ENCODE measurements at regions not wholly inside any gene's neighbourhood (a gene's known extent, or its start where the extent isn't known, plus 50 kb on each side); places are given as distances from the start of the nearest gene placed in this dataset.

DNA sequence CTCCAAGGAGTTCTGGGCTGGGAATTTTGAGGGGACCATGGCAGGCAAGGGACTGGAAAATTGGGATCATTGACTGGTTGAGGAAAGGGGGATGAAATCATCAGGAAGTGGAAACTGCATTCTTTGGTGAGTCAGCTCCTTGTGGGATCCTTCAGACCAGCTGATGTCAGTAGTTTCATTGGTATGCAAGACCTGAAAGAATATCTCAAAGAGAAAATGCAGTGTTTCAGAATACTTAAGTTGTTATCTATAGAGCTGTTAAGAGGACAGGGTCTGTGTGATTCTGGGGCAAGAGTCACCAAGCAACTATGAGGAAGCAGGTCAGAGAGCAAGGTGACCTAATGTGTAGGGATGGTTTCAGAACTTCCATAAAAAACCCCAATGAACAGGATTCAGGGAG lies 595.9 kb upstream of the AUTS2 start:
- Histone ChIP-seq H3K9ac (ENCODE audit: low read length) (peak overlapping the region; percentile 67), H3K9me3 (ENCODE audit: insufficient read depth, low read depth, low read length) (peaks cover 9% of the 10 kb centered on the region), H3K27me3 (ENCODE audit: insufficient read depth, low read length) (no peaks in the 10 kb centered on the region), H3K4me3 (ENCODE audit: insufficient read depth, low read depth, low read length) (no peak overlapping the region), H3K27ac (ENCODE audit: low read depth, low read length) (peak overlapping the region; percentile 94), H3K36me3 (ENCODE audit: insufficient read depth, low read length) (no peaks in the 10 kb centered on the region), H4K20me1 (ENCODE audit: insufficient read depth, low read length) (no peaks in the 10 kb centered on the region), H3K4me2 (ENCODE audit: low read length) (peak overlapping the region; percentile 60), H3K4me1 (ENCODE audit: insufficient read depth, low read length) (peaks cover 11% of the 10 kb centered on the region), H3K79me2 (ENCODE audit: insufficient read depth, low read length) (no peaks in the 10 kb centered on the region), H2AFZ (ENCODE audit: low read depth, low read length) (peak overlapping the region; percentile 6)
- Mint-ChIP-seq H3K4me3 (ENCODE audit: unreplicated experiment) (no peak overlapping the region), H3K4me1 (ENCODE audit: low read depth, unreplicated experiment) (no peaks in the 10 kb centered on the region), H3K9me3 (ENCODE audit: unreplicated experiment) (peaks cover 7% of the 10 kb centered on the region), H3K36me3 (ENCODE audit: low read depth, unreplicated experiment) (no peaks in the 10 kb centered on the region), H3K27ac (ENCODE audit: unreplicated experiment) (no peak overlapping the region), H3K27me3 (ENCODE audit: low read depth, unreplicated experiment) (no peaks in the 10 kb centered on the region)
- DNase-seq (ENCODE audit: low read depth) (peak; percentile 96), FAIRE-seq (peak; percentile 94)
- TF ChIP-seq, protein P1, sequence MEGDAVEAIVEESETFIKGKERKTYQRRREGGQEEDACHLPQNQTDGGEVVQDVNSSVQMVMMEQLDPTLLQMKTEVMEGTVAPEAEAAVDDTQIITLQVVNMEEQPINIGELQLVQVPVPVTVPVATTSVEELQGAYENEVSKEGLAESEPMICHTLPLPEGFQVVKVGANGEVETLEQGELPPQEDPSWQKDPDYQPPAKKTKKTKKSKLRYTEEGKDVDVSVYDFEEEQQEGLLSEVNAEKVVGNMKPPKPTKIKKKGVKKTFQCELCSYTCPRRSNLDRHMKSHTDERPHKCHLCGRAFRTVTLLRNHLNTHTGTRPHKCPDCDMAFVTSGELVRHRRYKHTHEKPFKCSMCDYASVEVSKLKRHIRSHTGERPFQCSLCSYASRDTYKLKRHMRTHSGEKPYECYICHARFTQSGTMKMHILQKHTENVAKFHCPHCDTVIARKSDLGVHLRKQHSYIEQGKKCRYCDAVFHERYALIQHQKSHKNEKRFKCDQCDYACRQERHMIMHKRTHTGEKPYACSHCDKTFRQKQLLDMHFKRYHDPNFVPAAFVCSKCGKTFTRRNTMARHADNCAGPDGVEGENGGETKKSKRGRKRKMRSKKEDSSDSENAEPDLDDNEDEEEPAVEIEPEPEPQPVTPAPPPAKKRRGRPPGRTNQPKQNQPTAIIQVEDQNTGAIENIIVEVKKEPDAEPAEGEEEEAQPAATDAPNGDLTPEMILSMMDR (IDR thresholded peaks at IDR 0.05; ENCODE audit: insufficient read depth, low read depth, low read length): no peak
- TF ChIP-seq EZH2 (IDR thresholded peaks at IDR 0.05; ENCODE audit: insufficient read depth, low read length): no peak

DNA sequence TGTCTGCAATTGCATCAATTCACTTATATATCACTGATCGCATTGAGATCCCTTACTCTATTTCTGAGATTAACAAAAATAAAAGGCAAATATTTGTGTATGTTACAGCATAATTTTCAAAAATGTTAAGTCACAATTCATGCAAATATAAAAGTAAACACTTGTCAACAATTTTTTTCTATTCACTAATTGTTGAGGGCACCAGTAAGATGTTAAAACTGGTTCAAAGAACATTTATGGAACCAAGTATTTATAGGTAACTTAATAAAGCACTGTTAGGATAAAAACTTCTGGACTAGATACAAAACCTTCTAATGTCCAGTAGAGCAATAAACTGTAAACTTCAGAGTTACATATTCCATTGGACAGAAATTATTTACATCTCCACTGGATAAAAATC lies 586.1 kb upstream of the AUTS2 start:
- no peaks in the 10 kb centered on the region for H3K4me1 Mint-ChIP-seq (ENCODE audit: low read depth, unreplicated experiment)
- no peak for TF ChIP-seq EZH2 (IDR thresholded peaks at IDR 0.05; ENCODE audit: insufficient read depth, low read length)
- TF ChIP-seq, protein P1 (IDR thresholded peaks at IDR 0.05; ENCODE audit: insufficient read depth, low read depth, low read length): no peak
- no peak overlapping the region for H3K4me3 ChIP-seq (ENCODE audit: insufficient read depth, low read depth, low read length)
- H3K36me3 Mint-ChIP-seq (ENCODE audit: low read depth, unreplicated experiment): no peaks in the 10 kb centered on the region
- no peak overlapping the region for H3K27ac Mint-ChIP-seq (ENCODE audit: unreplicated experiment)
- no peak overlapping the region for H3K27ac ChIP-seq (ENCODE audit: low read depth, low read length)
- H3K9me3 ChIP-seq (ENCODE audit: insufficient read depth, low read depth, low read length): no peaks in the 10 kb centered on the region
- no peaks in the 10 kb centered on the region for H3K36me3 ChIP-seq (ENCODE audit: insufficient read depth, low read length)
- no peak overlapping the region for H2AFZ ChIP-seq (ENCODE audit: low read depth, low read length)
- no peak for DNase-seq (ENCODE audit: low read depth)
- no peak overlapping the region for H3K4me3 Mint-ChIP-seq (ENCODE audit: unreplicated experiment)
- no peaks in the 10 kb centered on the region for H3K79me2 ChIP-seq (ENCODE audit: insufficient read depth, low read length)
- FAIRE-seq: no peak
- H3K27me3 Mint-ChIP-seq (ENCODE audit: low read depth, unreplicated experiment): no peaks in the 10 kb centered on the region
- no peaks in the 10 kb centered on the region for H3K4me1 ChIP-seq (ENCODE audit: insufficient read depth, low read length)
- H3K4me2 ChIP-seq (ENCODE audit: low read length): no peak overlapping the region
- H4K20me1 ChIP-seq (ENCODE audit: insufficient read depth, low read length): no peaks in the 10 kb centered on the region
- H3K27me3 ChIP-seq (ENCODE audit: insufficient read depth, low read length): no peaks in the 10 kb centered on the region
- no peak overlapping the region for H3K9ac ChIP-seq (ENCODE audit: low read length)
- H3K9me3 Mint-ChIP-seq (ENCODE audit: unreplicated experiment): peaks cover 9% of the 10 kb centered on the region

DNA sequence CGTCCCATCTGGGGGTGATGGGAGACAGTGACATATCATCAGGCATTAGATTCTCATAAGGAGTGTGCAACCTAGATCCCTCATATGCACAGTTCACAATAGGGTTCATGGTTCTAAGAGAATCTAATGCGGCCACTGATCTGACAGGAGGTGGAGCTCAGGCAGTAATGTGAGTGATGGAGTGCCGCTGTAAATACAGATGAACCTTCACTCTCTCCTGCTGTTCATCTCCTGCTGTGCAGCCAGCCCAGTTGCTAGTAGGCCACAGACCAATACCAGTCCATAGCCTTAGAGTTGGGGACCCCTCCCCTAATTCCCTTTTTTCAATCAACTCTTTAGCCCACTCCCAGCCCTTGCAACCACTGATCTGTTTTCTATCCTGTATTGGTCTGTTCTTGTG lies 581.1 kb upstream of the AUTS2 start:
- FAIRE-seq (no peak), DNase-seq (ENCODE audit: low read depth) (no peak)
- no peak overlapping the region for H3K27ac ChIP-seq (ENCODE audit: low read depth, low read length)
- no peak overlapping the region for H3K4me3 ChIP-seq (ENCODE audit: insufficient read depth, low read depth, low read length)
- no peaks in the 10 kb centered on the region for H3K27me3 Mint-ChIP-seq (ENCODE audit: low read depth, unreplicated experiment)
- TF ChIP-seq, protein P1 (IDR thresholded peaks at IDR 0.05; ENCODE audit: insufficient read depth, low read depth, low read length): no peak
- TF ChIP-seq EZH2 (IDR thresholded peaks at IDR 0.05; ENCODE audit: insufficient read depth, low read length): no peak
- H3K4me2 ChIP-seq (ENCODE audit: low read length): no peak overlapping the region
- peaks cover 6% of the 10 kb centered on the region for H3K9me3 Mint-ChIP-seq (ENCODE audit: unreplicated experiment)
- H3K27ac Mint-ChIP-seq (ENCODE audit: unreplicated experiment): no peak overlapping the region
- H3K4me3 Mint-ChIP-seq (ENCODE audit: unreplicated experiment): no peak overlapping the region
- H3K27me3 ChIP-seq (ENCODE audit: insufficient read depth, low read length): no peaks in the 10 kb centered on the region
- no peaks in the 10 kb centered on the region for H3K79me2 ChIP-seq (ENCODE audit: insufficient read depth, low read length)
- H4K20me1 ChIP-seq (ENCODE audit: insufficient read depth, low read length): no peaks in the 10 kb centered on the region
- no peaks in the 10 kb centered on the region for H3K36me3 Mint-ChIP-seq (ENCODE audit: low read depth, unreplicated experiment)
- no peaks in the 10 kb centered on the region for H3K36me3 ChIP-seq (ENCODE audit: insufficient read depth, low read length)
- H3K4me1 ChIP-seq (ENCODE audit: insufficient read depth, low read length): no peaks in the 10 kb centered on the region
- H3K4me1 Mint-ChIP-seq (ENCODE audit: low read depth, unreplicated experiment): no peaks in the 10 kb centered on the region
- no peak overlapping the region for H3K9ac ChIP-seq (ENCODE audit: low read length)
- H3K9me3 ChIP-seq (ENCODE audit: insufficient read depth, low read depth, low read length): peaks cover 5% of the 10 kb centered on the region
- no peak overlapping the region for H2AFZ ChIP-seq (ENCODE audit: low read depth, low read length)

Measured in astrocyte (in vitro differentiated cells and primary cell).